Activated B cell treated with CpG ODN at 0.5 μM for 24 hours (primary cell): ENCODE measurements at regions not wholly inside any gene's neighbourhood (a gene's known extent, or its start where the extent isn't known, plus 50 kb on each side); places are given as distances from the start of the nearest gene placed in this dataset.

Source experiments
- ATAC-seq: fragments of 200-7000 bp; cut with Tn5 transposase; one replicate; pipeline ENCODE4 v1.10.0; 2021; ENCODE audit warnings: low read depth, mild to moderate bottlenecking, moderate library complexity
- CTCF ChIA-PET: fragments of 350-600 bp; sonication (Branson Sonifier 250); formaldehyde crosslinking; loops from one replicate; lab custom pipeline; 2021; ENCODE audit warnings: antibody characterized with exemption; lab: Charles Lee
- POLR2A ChIA-PET: fragments of 350-600 bp; sonication (Branson Sonifier 250); formaldehyde crosslinking; loops from one replicate; lab custom pipeline; 2021; ENCODE audit warnings: antibody characterized with exemption; lab: Charles Lee
- DNase-seq: peaks from one replicate; pipeline ENCODE4 v3.0.0; 2022
- H3K27ac Mint-ChIP-seq: one replicate; pipeline ENCODE4 v1.8.0; 2020; ENCODE audit warnings: mixed read lengths
- H3K27me3 Mint-ChIP-seq: one replicate; pipeline ENCODE4 v1.8.0; 2021; ENCODE audit warnings: mixed read lengths
- H3K36me3 Mint-ChIP-seq: one replicate; pipeline ENCODE4 v1.8.0; 2021; ENCODE audit warnings: low read depth, mixed read lengths
- H3K4me1 Mint-ChIP-seq: one replicate; pipeline ENCODE4 v1.8.0; 2021; ENCODE audit warnings: mixed read lengths
- H3K4me3 Mint-ChIP-seq: one replicate; pipeline ENCODE4 v1.8.0; 2020; ENCODE audit warnings: mild to moderate bottlenecking, mixed read lengths
- H3K9me3 Mint-ChIP-seq: one replicate; pipeline ENCODE4 v1.8.0; 2020; ENCODE audit warnings: mixed read lengths
- CTCF ChIP-seq: fragments of 200-600 bp; IDR thresholded peaks from one replicate; pipeline ENCODE4 v1.8.0; 2022; ENCODE audit warnings: antibody characterized with exemption, mild to moderate bottlenecking
- intact Hi-C: fragments of 100-400 bp; cut with micrococcal nuclease; formaldehyde crosslinking; loops from one replicate; pipeline ENCODE4 v1.15.1; 2024

- H3K9me3 Mint-ChIP-seq, result peaks cover 5% of the 10 kb centered on the region
- no peak overlapping the region for H3K27ac Mint-ChIP-seq
- POLR2A ChIA-PET, result no interaction called here
- intact Hi-C loops, result no loop called here
- H3K36me3 Mint-ChIP-seq, result no peaks in the 10 kb centered on the region
- no peak for DNase-seq
- CTCF ChIA-PET, result no interaction called here
- no peaks in the 10 kb centered on the region for H3K27me3 Mint-ChIP-seq
- no peak for ATAC-seq
- H3K4me1 Mint-ChIP-seq, result no peaks in the 10 kb centered on the region
- TF ChIP-seq CTCF, result no peak
- no peak overlapping the region for H3K4me3 Mint-ChIP-seq
These were observed 1550.9 kb upstream of the CDH6 start for GRCh38 chr5:29642601-29643000.

GRCh38 chr5:29614206-29614605, 1579.3 kb upstream of the CDH6 start:
- ATAC-seq (no peak), DNase-seq (no peak)
- H3K4me3 Mint-ChIP-seq, result no peak overlapping the region
- ChIA-PET CTCF (no interaction called here), POLR2A (no interaction called here)
- H3K4me1 Mint-ChIP-seq, result no peaks in the 10 kb centered on the region
- intact Hi-C loops, result no loop called here
- no peaks in the 10 kb centered on the region for H3K27me3 Mint-ChIP-seq
- TF ChIP-seq CTCF, result no peak
- H3K36me3 Mint-ChIP-seq, result no peaks in the 10 kb centered on the region
- no peak overlapping the region for H3K27ac Mint-ChIP-seq
- H3K9me3 Mint-ChIP-seq, result peaks cover 12% of the 10 kb centered on the region

GRCh38 chr5:29588236-29588635, 1605.2 kb upstream of the CDH6 start:
- no peaks in the 10 kb centered on the region for H3K36me3 Mint-ChIP-seq
- H3K4me3 Mint-ChIP-seq, result no peak overlapping the region
- POLR2A ChIA-PET, result no interaction called here
- no peak for TF ChIP-seq CTCF
- H3K9me3 Mint-ChIP-seq, result peaks cover 10% of the 10 kb centered on the region
- no peaks in the 10 kb centered on the region for H3K27me3 Mint-ChIP-seq
- H3K27ac Mint-ChIP-seq, result no peak overlapping the region
- no peaks in the 10 kb centered on the region for H3K4me1 Mint-ChIP-seq
- DNase-seq (no peak), ATAC-seq (no peak)
- intact Hi-C loops, result no loop called here
- CTCF ChIA-PET, result no interaction called here

GRCh38 chr5:29587832-29588231, 1605.7 kb upstream of the CDH6 start:
- H3K9me3 Mint-ChIP-seq, result peaks cover 10% of the 10 kb centered on the region

GRCh38 chr5:29568028-29568427, 1625.5 kb upstream of the CDH6 start:
- ChIA-PET CTCF (no interaction called here), POLR2A (no interaction called here)
- Mint-ChIP-seq H3K27me3 (no peaks in the 10 kb centered on the region), H3K9me3 (peaks cover 12% of the 10 kb centered on the region), H3K36me3 (no peaks in the 10 kb centered on the region), H3K27ac (no peak overlapping the region), H3K4me3 (no peak overlapping the region), H3K4me1 (no peaks in the 10 kb centered on the region)
- DNase-seq, result no peak
- no peak for ATAC-seq
- intact Hi-C loops, result no loop called here
- no peak for TF ChIP-seq CTCF

More at GRCh38 chr5:29587832-29588231, 1605.7 kb upstream of the CDH6 start:
- no peaks in the 10 kb centered on the region for H3K27me3 Mint-ChIP-seq
- ChIA-PET POLR2A (no interaction called here), CTCF (no interaction called here)
- no peak for TF ChIP-seq CTCF
- no peak overlapping the region for H3K27ac Mint-ChIP-seq
- H3K36me3 Mint-ChIP-seq, result no peaks in the 10 kb centered on the region
- ATAC-seq (no peak), DNase-seq (no peak)
- H3K4me1 Mint-ChIP-seq, result no peaks in the 10 kb centered on the region
- intact Hi-C loops, result no loop called here
- no peak overlapping the region for H3K4me3 Mint-ChIP-seq
